CD4-positive, alpha-beta T cell treated with Interleukin-21 for 1 hour (primary cell): ENCODE measurements at regions not wholly inside any gene's neighbourhood (a gene's known extent, or its start where the extent isn't known, plus 50 kb on each side); places are given as distances from the start of the nearest gene placed in this dataset.
"Not testable (repeated sequence)": the region's sequence is repeated elsewhere in the genome, so short reads cannot be mapped to it uniquely, and the experiment has no call there.

Experiments used
- DNase-seq: peaks from one replicate; pipeline ENCODE4 v3.0.0-alpha.2; 2020

GRCh38 chr5:114789773-114790402, 379.8 kb downstream of the TRIM36 start:
- DNase-seq: no peak

DNA sequence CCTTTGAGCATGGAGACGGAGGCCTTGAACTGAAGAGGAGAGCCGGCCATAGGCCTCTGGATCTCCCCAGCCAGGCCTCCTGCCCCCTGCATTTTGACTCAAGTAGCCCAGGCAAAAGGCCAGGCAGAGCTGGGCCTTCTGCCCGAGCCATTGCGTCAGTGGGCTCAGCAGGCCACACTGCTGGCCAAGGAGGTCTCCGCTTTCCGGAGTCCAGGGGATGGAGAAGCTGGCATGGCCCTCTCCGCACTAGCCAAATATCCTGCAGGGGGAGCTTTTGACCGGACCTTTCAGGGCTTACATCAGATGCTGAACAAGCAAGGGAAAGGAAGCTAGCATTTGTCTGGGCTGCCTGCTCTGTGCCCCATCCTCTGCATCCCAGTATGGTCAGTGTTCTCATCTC, 386.8 kb downstream of the TRIM36 start:
- no peak for DNase-seq

DNA sequence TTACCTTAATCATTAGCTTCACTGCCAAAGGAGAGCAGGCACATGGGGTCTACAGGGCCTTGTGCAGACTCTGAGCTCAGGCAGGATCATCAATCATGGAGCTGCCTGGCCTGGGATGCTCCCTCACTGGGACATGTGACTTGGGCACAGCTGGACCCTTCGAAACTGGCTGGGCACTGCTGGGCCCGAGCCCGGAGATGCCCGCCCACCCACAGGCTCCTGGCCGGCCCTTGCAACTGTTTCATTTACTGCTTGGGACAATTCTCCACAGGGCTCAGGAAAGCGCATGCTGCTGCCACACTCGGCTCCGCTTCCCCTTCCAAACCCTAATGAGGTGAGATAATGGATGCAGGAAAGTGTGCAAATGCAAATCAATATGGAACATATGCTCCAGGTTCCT, 387.5 kb downstream of the TRIM36 start:
- no peak for DNase-seq

GRCh38 chr5:114780290-114780689, 389.4 kb downstream of the TRIM36 start:
- DNase-seq: no peak

DNA sequence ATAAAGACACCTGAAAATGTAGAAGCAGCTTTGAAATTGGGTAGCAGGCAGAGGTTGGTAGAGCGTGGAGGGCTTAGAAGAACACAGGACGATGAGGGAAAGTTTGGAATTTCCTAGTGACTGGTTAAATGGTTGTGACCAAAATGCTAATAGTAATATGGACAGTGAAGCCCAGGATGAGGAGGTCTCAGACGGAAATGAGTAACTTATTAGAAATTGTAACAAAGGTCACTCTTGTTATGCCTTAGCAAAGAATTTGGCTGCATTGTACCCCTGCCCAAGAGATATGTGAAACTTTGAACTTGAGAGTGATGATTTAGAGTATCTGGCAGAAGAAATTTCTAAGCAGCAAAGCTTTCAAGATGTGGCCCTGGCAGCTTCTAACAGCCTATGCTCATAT, 382.5 kb downstream of the KCNN2 start:
- no peak for DNase-seq

GRCh38 chr5:114734238-114734637, 372.4 kb downstream of the KCNN2 start:
- DNase-seq: no peak

- DNase-seq: no peak
Observed at GRCh38 chr5:114729986-114730385, 368.1 kb downstream of the KCNN2 start.

DNA sequence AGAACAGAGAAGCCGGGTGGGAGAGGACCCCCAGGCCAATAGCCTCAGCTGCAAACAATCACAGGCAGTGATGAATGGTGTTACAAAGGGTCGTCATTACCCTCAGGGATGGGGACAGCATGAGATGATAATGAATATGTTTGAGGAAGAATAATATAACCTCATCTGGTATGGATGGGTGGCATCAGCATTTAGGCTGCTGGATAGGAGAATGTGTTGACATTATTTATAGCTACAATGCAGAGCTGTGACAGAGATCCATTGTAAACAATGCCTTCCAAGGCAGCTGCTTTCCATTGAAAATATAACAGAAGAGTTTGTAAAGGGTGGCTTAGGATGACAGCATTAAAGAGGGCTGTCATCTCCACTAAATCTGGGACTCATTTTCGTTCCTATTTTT, 365.5 kb downstream of the KCNN2 start:
- no peak for DNase-seq

- no peak for DNase-seq
Observed at GRCh38 chr5:114726131-114726530, 364.3 kb downstream of the KCNN2 start.

DNA sequence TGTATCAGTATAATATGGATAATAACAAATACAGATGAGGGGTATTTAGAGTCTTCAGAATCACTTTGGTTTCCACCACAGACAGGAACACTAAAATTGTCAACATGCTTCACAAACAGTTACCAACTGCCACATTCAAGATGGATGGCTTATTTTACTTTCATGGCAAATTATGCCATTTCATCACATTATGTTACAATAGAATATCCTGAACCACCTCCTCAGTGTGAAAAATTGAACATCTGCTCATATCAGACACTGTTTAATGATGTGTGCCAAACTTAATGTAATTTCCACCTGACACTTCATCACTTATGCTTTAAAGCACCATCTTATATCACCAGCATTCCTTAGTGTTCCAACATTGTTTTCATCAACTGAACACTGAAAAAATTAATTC, 357.4 kb downstream of the KCNN2 start:
- no peak for DNase-seq

DNA sequence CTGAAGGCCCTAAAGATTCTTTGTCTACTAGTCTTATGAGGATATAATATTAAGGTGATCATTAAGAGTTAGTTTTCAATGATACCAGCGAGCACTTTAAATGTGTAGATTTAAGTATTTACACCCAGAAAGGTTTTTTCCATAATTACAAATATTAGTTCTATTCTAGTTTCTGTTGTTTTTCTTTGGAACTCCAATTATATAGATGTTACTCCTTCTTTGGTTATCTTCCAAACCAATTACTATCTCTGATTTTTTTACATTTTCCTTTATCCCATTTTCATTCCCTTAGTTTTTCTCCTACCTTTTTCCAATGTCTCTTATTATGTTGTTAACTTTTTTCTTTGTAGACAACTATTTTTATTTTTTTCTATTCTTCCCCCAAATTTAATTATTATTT, 355.1 kb downstream of the KCNN2 start:
- no peak for DNase-seq

GRCh38 chr5:114704225-114704893, 342.5 kb downstream of the KCNN2 start:
- not testable (repeated sequence) for DNase-seq

- no peak for DNase-seq
Observed at GRCh38 chr5:114702731-114703130, 340.9 kb downstream of the KCNN2 start.

DNA sequence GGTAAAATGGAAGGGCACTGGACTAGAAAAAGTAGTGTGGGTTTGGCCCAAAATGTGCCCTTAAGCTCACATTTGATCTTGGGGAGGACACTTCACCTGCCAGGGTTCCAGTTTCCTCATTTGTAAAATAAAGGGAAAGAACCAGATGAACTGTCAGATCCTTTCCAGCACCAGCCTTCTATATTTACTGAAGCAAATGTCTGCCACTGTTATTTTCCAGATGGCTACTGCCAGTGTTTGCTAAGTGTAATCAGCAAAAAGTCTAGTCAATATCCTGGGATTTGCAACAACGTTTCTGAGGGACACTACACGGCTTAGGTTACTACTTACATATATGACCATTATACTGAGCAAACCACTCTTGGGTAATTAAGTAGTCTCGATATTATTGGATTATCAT, 340.3 kb downstream of the KCNN2 start:
- no peak for DNase-seq

DNA sequence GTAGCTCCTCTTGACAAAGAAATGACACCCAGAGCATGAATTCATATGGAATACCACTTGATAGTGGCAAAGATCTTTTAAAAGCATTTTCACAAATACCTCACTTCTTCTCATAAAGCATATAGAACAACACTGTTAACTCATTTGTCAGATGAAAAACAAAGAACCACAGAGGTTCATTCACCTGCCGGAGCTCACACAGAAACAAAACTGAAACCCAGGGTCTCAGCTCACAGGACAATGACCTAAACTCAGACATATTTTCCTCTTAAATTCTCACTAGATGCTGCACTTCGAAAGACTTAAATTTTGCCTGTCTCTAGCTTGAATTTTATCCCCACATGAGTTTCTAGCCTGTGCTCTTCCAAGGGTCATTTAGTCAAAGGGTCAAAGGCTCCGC, 339.0 kb downstream of the KCNN2 start:
- no peak for DNase-seq

DNA sequence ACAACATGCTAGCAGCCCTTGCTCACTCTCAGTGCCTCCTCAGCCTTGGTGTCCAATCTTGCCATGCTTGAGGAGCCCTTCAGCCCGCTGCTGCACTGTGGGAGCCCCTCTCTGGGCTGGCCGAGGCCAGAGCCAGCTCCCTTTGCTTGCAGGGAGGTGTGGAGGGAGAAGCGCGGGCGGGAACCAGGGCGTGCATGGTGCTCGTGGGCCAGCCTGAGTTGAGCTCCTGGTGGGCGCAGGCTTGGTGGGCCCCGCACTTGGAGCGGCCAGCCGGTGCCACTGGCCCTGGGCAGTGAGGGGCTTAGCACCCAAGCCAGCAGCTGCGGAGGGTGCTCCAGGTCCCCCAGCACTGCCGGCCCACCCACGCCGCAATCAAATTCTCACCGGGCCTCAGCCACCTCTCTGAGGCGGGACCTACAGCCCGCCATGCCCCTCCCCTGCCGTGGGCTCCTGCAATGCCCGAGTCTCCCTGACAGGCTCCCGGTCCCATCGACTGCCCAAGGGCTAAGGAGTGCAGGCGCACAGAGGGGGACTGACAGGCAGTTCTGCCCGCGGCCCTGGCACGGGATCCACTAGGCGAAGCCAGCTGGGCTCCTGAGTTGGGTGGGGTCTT, 333.5 kb downstream of the KCNN2 start:
- no peak for DNase-seq

- DNase-seq: no peak
Observed at GRCh38 chr5:114686356-114686755, 324.5 kb downstream of the KCNN2 start.

DNA sequence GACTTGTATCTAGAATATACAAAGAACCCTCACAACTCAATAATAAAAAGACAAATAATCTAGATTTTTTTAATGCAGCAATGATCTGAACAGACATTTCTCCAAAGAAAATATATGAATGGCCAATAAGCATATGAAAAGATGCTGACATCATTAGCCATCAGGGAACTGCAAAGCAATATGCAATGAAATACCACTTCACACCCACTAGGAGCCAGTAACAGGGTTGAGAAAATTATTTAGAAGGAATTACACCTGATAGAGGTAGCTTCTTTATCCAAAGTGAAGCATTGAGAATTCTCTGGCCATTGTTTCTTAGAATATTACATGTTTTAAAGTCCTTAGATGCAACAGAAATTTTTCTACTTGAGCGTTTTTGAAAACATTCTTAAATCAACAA, 316.9 kb downstream of the KCNN2 start:
- no peak for DNase-seq

DNA sequence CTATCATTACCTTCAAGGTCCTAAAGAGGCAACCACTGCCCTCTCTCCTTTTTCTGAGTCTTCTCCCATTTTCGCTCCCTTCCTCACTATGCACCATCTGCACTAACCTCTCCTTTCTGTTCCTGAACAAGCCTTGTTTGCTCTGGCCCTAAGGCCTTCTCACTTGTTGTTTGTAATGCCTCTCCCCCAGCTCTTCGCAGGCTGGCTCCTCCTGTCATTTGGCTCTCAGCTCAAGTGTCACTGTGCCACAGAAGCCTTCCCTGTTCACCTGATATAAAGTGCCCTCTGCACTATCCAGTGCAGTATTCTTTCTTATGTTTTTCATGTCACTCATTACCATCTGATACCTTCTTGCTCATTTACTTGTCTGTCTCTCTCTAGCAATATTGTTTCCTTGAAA, 303.7 kb downstream of the KCNN2 start:
- DNase-seq: no peak

DNA sequence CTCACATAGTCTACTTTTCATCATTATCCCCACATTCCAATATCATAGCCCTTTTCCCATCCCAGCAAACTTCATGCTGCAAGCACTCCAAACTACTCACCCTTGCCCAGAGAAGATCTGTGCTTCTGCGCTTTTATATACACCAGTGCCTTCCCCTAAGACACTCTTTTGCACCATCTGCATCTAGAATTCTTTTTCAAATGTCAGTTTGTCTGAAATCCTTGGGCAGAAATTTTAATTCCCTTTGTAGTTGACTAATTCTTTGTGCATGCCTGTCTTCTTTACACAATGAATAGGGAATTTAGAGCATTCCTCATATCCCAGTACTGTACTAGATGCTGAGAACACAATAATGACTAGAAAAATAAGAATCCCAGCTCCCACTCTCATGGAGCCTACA, 298.9 kb downstream of the KCNN2 start:
- DNase-seq: no peak

- no peak for DNase-seq
Observed at GRCh38 chr5:114658194-114658593, 296.3 kb downstream of the KCNN2 start.

DNA sequence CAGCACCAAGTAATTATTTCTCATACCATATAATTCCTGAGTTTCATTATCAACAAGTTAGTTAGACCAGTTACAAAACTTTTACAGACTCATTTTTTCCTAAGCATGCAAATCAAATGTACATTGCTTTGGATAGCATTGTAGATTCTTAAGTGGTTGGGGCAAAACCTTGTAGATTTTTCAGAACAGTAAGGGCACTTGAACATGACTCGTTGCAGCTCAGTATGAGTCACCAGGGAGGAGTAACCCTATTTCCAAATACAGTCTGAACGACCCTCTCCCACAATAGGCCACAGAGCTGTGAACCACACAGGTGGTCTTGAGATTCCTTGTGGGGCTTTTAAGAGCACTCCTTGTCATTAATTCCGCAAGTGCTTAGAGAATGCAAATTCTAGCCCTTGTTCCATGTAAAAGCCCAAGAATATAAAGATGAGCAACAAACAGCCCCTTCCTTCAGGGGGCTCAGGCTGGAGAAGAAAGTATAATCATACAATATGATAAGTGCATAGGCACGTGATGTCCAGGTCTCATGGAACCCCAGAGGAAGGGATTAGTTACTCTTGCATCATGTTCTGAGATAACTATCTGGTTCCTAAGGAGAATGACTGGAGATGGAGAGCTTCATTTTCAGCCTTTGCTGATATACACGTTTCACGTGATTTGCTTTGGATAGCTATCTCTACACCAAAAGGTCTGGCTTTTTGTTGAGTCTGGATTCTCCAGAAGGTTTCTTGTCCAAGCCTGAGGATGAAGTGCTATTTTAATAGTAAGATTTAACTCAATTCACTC, 295.7 kb downstream of the KCNN2 start:
- DNase-seq: no peak

- DNase-seq: no peak
Observed at GRCh38 chr5:114649878-114650277, 288.0 kb downstream of the KCNN2 start.

DNA sequence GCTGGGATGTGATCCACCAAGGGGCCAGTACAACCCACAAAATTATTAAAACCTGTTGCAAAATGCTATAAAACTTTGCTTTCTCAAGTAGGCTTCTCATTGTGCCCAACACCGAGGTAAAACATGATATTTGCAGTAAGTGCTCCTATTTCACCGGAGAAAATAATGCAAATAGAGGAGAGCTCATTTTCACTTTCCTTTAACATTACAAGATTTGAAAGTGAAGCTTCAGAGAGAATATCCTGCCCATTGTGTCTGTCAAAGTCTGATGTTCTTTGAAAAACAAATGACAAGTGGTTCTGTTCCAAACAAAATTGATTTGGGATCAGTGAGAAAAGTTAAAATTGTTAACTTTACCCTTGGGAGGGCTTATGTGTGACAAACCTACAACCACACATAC, 287.1 kb downstream of the KCNN2 start:
- DNase-seq: no peak
